Ishikawa (cell line): ENCODE measurements at regions not wholly inside any gene's neighbourhood (a gene's known extent, or its start where the extent isn't known, plus 50 kb on each side); places are given as distances from the start of the nearest gene placed in this dataset.

Experiments used
- CEBPB ChIP-seq: IDR thresholded peaks from 2 replicates; pipeline ENCODE4 v1.6.1; 2012
- CREB1 ChIP-seq: IDR thresholded peaks from 2 replicates; pipeline ENCODE4 v1.6.1; 2012; ENCODE audit warnings: low read depth
- EGR1 ChIP-seq: IDR thresholded peaks from 2 replicates; pipeline ENCODE4 v1.6.1; 2012
- EP300 ChIP-seq: IDR thresholded peaks from 2 replicates; pipeline ENCODE4 v1.6.1; 2012; ENCODE audit warnings: borderline replicate concordance
- FOXM1 ChIP-seq: IDR thresholded peaks from 2 replicates; pipeline ENCODE4 v1.6.1; 2012; ENCODE audit warnings: low read depth, borderline replicate concordance
- MAX ChIP-seq: IDR thresholded peaks from 2 replicates; pipeline ENCODE4 v1.6.1; 2012
- NFIC ChIP-seq: IDR thresholded peaks from 2 replicates; pipeline ENCODE4 v1.6.1; 2012
- RAD21 ChIP-seq: IDR thresholded peaks from 2 replicates; pipeline ENCODE4 v1.6.1; 2012; ENCODE audit warnings: low read depth
- REST ChIP-seq: IDR thresholded peaks from 2 replicates; pipeline ENCODE4 v1.6.1; 2012; ENCODE audit warnings: low read depth, mild to moderate bottlenecking
- TAF1 ChIP-seq: IDR thresholded peaks from 2 replicates; pipeline ENCODE4 v1.6.1; 2012; ENCODE audit warnings: low read depth, mild to moderate bottlenecking
- TCF12 ChIP-seq: IDR thresholded peaks from 2 replicates; pipeline ENCODE4 v1.6.1; 2012; ENCODE audit warnings: low read depth
- TEAD4 ChIP-seq: IDR thresholded peaks from 2 replicates; pipeline ENCODE4 v1.6.1; 2012
- YY1 ChIP-seq: IDR thresholded peaks from 2 replicates; pipeline ENCODE4 v1.6.1; 2012; ENCODE audit warnings: low read depth
- ZBTB7A ChIP-seq: IDR thresholded peaks from 2 replicates; pipeline ENCODE4 v1.6.1; 2012; ENCODE audit warnings: low read depth
- TF ChIP-seq, protein P1 (sequence below): IDR thresholded peaks from 2 replicates; pipeline ENCODE4 v1.6.1; 2012

DNA sequence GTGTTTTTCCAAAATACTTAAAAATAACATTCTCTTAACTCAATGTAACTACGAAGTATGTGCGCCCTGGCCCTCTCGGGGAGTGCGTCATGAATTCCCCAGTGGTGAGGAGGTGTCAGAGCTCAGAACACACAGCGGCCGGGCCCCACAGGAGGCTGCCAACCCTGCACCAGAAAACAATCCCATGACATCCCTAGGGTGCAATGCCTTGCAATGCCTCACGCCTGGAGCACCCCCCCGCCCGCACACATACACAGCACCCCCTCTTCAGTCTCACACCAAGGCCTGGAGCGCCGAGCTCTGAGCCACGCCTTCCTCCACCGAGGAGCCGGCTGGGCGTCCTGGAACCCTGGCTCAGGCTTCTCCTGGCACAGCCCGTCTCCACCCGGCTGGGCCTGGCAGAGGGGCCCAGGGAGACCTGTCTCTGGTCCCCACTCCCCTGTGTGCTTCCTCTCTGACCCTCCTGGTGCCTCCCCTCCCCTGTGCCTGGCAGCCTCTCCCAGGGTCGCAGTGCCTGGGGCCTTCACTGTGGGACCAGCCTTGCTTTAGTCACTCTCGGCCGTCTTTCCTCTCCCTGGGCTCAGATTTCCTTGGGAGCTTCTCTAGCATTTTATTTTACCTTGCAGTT lies 108.2 kb upstream of the ADRA2C start:
- TF ChIP-seq FOXM1 (no peak), TCF12 (no peak), EP300 (no peak), TEAD4 (peak; percentile 47; the same call in 1 of the 2 replicates)

GRCh38 chr4:3656416-3657356 lies 109.5 kb upstream of the ADRA2C start:
- TF ChIP-seq, protein P1, sequence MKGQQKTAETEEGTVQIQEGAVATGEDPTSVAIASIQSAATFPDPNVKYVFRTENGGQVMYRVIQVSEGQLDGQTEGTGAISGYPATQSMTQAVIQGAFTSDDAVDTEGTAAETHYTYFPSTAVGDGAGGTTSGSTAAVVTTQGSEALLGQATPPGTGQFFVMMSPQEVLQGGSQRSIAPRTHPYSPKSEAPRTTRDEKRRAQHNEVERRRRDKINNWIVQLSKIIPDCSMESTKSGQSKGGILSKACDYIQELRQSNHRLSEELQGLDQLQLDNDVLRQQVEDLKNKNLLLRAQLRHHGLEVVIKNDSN: peak; percentile 29; the same call in 1 of the 2 replicates
- TF ChIP-seq TCF12 (peak; percentile 100), TEAD4 (peak; percentile 91), EGR1 (no peak), REST (no peak), ZBTB7A (peak; percentile 95), EP300 (peak; percentile 98), MAX (peak; percentile 70; the same call in 1 of the 2 replicates), RAD21 (peak; percentile 35; the same call in 1 of the 2 replicates), YY1 (0 out of 2 replicates have a peak, but pooled peaks have one; percentile 51), NFIC (peak; percentile 94), FOXM1 (peak; percentile 85), CEBPB (peak; percentile 45; the same call in 1 of the 2 replicates), TAF1 (no peak), CREB1 (no peak)

DNA sequence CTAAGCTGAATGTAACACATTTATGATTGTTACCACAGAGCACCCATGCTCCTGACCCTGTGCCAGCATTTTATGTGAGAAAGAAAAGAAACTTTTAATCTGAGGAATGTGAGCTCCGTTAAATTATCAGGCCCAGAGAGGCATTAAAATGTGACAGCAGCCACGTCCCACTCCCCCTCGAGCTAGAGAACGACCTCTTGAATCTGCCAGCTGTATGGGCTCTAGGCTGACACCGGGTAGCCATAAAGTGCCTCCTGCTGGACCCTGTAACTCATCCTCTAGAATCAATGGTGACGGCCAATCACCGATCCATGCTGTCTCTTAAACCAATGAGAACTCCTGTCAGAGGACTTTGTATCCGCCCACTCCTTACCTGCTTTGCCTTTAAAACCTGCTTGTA lies 110.2 kb upstream of the ADRA2C start:
- no peak for TF ChIP-seq TCF12
- TF ChIP-seq TAF1: no peak
- no peak for TF ChIP-seq MAX
- no peak; the same call in 1 of the 2 replicates for TF ChIP-seq ZBTB7A
- no peak; the same call in 1 of the 2 replicates for TF ChIP-seq RAD21
- no peak for TF ChIP-seq CREB1
- TF ChIP-seq FOXM1: no peak
- no peak for TF ChIP-seq NFIC
- no peak for TF ChIP-seq REST
- TF ChIP-seq TEAD4: no peak
- TF ChIP-seq, protein P1: no peak
- TF ChIP-seq YY1: no peak
- no peak for TF ChIP-seq EGR1

GRCh38 chr4:3655485-3655884 lies 110.7 kb upstream of the ADRA2C start:
- TF ChIP-seq MAX (no peak), TEAD4 (no peak), EP300 (no peak), YY1 (no peak), CREB1 (no peak)

- TF ChIP-seq CEBPB (no peak), FOXM1 (no peak), YY1 (no peak), TCF12 (no peak), TAF1 (no peak), ZBTB7A (no peak), REST (no peak), EGR1 (no peak)
- TF ChIP-seq, protein P1: no peak
Observed at GRCh38 chr4:3654036-3654807, 112.0 kb upstream of the ADRA2C start.
